Naive thymus-derived CD8-positive, alpha-beta T cell (primary cell): ENCODE measurements at regions not wholly inside any gene's neighbourhood (a gene's known extent, or its start where the extent isn't known, plus 50 kb on each side); places are given as distances from the start of the nearest gene placed in this dataset.

Source experiments
- ATAC-seq, 2 donors: fragments of 150-1000 bp; cut with Tn5 transposase in 1 of 2; sonication (Bioruptor Pico), chemical (Tn5 transposase) in 1 of 2; 1 replicate in 1 of 2; 2 replicates in 1 of 2; pipeline ENCODE4 v1.10.0; 2021; ENCODE audit warnings: mild to moderate bottlenecking in 2 of 2, moderate library complexity in 2 of 2
- POLR2A ChIA-PET: fragments of 350-600 bp; sonication (Branson Sonifier 250); formaldehyde crosslinking; loops from one replicate; lab custom pipeline; 2021; ENCODE audit warnings: antibody characterized with exemption; lab: Charles Lee
- DNase-seq, 10 donors: peaks; one replicate each; pipeline versions ENCODE4 v3.0.0 to v3.0.0-alpha.2; 2020 to 2022
- H3K27ac Mint-ChIP-seq, 10 donors: one replicate each; pipeline ENCODE4 v1.8.0; 2020 to 2022; ENCODE audit warnings: mild to moderate bottlenecking in 10 of 10, mixed read lengths in 10 of 10, moderate library complexity in 4 of 10, inconsistent platforms in 1 of 10
- H3K27me3 Mint-ChIP-seq, 5 donors: one replicate each; pipeline ENCODE4 v1.8.0; 2021 to 2022; ENCODE audit warnings: mixed read lengths in 5 of 5
- H3K36me3 Mint-ChIP-seq, 3 donors: one replicate each; pipeline ENCODE4 v1.8.0; 2020 to 2022; ENCODE audit warnings: mixed read lengths in 3 of 3, mild to moderate bottlenecking in 2 of 3, inconsistent platforms in 1 of 3
- H3K4me1 Mint-ChIP-seq, 4 donors: one replicate each; pipeline ENCODE4 v1.8.0; 2021 to 2022; ENCODE audit warnings: mixed read lengths in 4 of 4
- H3K4me3 Mint-ChIP-seq, 10 donors: one replicate each; pipeline ENCODE4 v1.8.0; 2020 to 2022; ENCODE audit warnings: mild to moderate bottlenecking in 10 of 10, mixed read lengths in 10 of 10, moderate library complexity in 6 of 10, inconsistent platforms in 1 of 10
- H3K9me3 Mint-ChIP-seq, 9 donors: one replicate each; pipeline ENCODE4 v1.8.0; 2020 to 2022; ENCODE audit warnings: mixed read lengths in 9 of 9, mild to moderate bottlenecking in 3 of 9, inconsistent platforms in 1 of 9, moderate library complexity in 1 of 9

DNA sequence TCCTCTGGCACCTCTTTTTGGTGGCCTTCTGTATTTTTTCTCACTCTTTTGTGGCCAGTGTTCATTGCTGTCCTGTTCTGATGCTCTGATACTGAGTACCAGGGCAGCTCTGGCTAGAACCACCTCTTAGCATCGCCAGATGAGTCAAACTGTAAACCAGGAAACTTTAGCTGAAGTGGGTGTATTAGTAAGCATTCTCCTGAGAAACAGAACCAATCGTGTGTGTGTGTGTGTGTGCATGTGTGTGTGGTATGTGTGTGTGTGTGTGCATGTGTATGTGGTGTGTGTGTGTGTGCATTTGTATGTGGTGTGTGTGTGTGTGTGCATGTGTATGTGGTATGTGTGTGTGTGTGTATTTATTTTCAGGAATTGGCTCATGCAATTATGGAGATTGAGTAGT is 166.3 kb upstream of the SKOR2 start:
- H3K4me1 Mint-ChIP-seq = peaks cover 0 to 3% (median 0%) of the 10 kb centered on the region in 4 donors
- peak overlapping the region in 1 of 10 donors; percentile 26 for H3K27ac Mint-ChIP-seq
- H3K36me3 Mint-ChIP-seq = no peaks in the 10 kb centered on the region
- no peaks in the 10 kb centered on the region for H3K9me3 Mint-ChIP-seq
- no peak overlapping the region for H3K4me3 Mint-ChIP-seq
- peaks cover 24 to 66% (median 32%) of the 10 kb centered on the region in 5 donors for H3K27me3 Mint-ChIP-seq
- POLR2A ChIA-PET = no interaction called here
- DNase-seq = no peak
- ATAC-seq = no peak

DNA sequence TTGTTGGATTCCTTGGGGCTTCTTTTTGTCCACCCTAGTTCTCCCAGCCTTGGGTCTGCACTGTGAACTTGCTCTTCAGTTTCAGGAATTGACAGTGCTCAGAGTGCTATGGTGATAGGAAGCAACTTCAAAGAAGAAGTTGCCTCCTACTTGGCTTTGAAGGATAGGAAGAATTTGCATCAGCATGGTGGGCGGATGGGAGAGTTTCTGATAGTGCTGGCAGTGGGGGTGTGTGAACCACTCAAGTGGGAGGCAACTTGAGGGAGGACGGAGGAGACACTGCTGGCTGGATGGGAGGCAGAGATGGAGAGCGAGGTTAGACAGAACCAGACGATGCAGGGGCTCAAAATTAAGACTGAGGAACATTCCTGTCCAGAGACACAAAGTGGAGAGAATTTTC is 164.4 kb upstream of the SKOR2 start:
- no peak for ATAC-seq
- peaks cover 0 to 3% (median 0%) of the 10 kb centered on the region in 4 donors for H3K4me1 Mint-ChIP-seq
- H3K27ac Mint-ChIP-seq = no peak overlapping the region
- no peak overlapping the region for H3K4me3 Mint-ChIP-seq
- no peak for DNase-seq
- H3K9me3 Mint-ChIP-seq = no peaks in the 10 kb centered on the region
- no peaks in the 10 kb centered on the region for H3K36me3 Mint-ChIP-seq
- POLR2A ChIA-PET = no interaction called here
- peaks cover 28 to 69% (median 33%) of the 10 kb centered on the region in 5 donors for H3K27me3 Mint-ChIP-seq

DNA sequence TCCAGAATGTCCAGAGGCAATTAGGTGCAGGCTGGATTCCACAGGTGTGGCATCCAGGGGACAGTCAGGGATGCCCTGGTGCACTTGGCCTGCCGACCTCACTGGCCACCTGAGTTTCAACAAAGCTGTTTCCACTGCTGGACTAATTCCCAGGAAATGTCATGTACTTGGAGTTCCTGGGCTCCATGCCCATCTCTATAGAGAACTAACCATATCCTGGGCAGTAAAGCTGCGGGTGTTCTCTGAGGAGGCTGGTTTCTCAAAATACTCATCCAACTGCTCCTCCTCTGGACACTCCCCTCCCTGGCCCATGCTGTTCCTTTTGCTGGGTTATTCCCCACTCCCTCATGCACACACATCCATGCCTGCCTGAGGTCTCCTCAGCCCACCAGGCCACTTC is 161.9 kb upstream of the SKOR2 start:
- POLR2A ChIA-PET = no interaction called here
- no peak for ATAC-seq
- no peak overlapping the region for H3K4me3 Mint-ChIP-seq
- H3K27me3 Mint-ChIP-seq = peaks cover 20 to 55% (median 26%) of the 10 kb centered on the region in 5 donors
- H3K4me1 Mint-ChIP-seq = no peaks in the 10 kb centered on the region
- H3K9me3 Mint-ChIP-seq = no peaks in the 10 kb centered on the region
- H3K27ac Mint-ChIP-seq = no peak overlapping the region
- DNase-seq = no peak
- no peaks in the 10 kb centered on the region for H3K36me3 Mint-ChIP-seq

DNA sequence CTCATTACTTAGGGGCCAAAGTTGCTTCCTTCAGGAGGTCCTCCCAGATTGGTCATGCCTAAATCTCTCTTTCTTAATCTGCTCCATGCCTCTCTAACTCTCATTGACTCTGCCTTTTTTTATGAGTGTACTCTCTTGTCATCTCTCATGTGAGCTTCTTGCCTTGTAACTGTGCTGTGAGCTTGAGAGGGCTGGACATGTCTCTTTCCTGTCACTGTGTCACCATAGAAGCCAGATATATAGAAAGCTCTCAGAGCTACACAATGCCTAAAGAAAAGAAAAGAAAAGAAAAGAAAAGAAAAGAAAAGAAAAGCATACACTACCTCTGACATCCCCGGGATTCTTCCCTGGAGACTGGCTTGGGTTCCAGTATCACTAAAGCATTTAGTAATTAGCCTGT is 161.5 kb upstream of the SKOR2 start:
- Mint-ChIP-seq H3K36me3 (no peaks in the 10 kb centered on the region), H3K27ac (no peak overlapping the region), H3K4me1 (no peaks in the 10 kb centered on the region), H3K4me3 (no peak overlapping the region), H3K9me3 (no peaks in the 10 kb centered on the region), H3K27me3 (peaks cover 19 to 52% (median 25%) of the 10 kb centered on the region in 5 donors)
- ATAC-seq = no peak
- DNase-seq = no peak
- POLR2A ChIA-PET = no interaction called here

DNA sequence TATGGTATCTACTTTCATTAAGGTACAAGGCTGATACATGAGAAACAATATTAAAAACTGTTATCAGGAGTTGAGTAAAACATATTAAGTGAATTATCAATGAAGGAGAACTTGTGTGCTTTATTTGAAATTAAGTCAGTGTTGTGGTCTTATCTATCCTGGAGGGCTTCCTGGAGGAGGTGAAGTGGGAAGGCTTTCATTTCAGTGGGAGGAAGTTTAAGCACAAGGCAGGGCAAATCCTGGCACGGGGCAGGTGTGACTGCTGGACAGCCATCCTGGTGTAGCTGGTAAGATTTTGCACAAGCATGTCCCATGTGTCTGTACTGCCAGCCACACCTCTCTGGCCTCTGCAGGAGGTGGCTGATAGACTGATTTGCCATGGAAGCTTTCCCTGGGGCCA is 159.7 kb upstream of the SKOR2 start:
- POLR2A ChIA-PET = no interaction called here
- Mint-ChIP-seq H3K27ac (no peak overlapping the region), H3K4me3 (no peak overlapping the region), H3K4me1 (no peaks in the 10 kb centered on the region), H3K36me3 (no peaks in the 10 kb centered on the region), H3K27me3 (peaks cover 14 to 37% (median 19%) of the 10 kb centered on the region in 5 donors), H3K9me3 (no peaks in the 10 kb centered on the region)
- ATAC-seq = no peak
- no peak for DNase-seq

DNA sequence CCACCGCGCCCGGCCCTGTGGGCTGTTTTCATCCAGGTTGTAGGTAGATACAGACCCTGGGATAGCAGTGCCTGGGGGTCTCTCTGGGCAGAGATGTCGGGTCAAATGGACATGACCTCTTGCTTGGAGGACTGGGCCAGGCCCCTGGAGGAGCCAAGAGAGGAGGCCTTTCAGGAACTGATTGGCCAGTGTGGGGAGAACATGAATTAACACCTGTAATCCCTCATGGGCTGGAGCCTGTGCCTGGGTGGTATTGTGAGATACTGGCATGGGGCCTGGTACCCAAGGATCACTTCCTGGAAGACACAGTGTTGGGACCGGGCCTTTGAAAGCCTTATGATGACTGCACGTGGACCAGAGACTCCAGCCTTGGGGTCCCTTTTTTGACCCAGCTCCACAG is 158.7 kb upstream of the SKOR2 start:
- Mint-ChIP-seq H3K36me3 (no peaks in the 10 kb centered on the region), H3K4me1 (no peaks in the 10 kb centered on the region), H3K27me3 (peaks cover 8 to 27% (median 16%) of the 10 kb centered on the region in 5 donors), H3K9me3 (no peaks in the 10 kb centered on the region), H3K4me3 (no peak overlapping the region), H3K27ac (peak overlapping the region in 1 of 10 donors; percentile 46)
- ATAC-seq (no peak), DNase-seq (no peak)
- POLR2A ChIA-PET = no interaction called here

DNA sequence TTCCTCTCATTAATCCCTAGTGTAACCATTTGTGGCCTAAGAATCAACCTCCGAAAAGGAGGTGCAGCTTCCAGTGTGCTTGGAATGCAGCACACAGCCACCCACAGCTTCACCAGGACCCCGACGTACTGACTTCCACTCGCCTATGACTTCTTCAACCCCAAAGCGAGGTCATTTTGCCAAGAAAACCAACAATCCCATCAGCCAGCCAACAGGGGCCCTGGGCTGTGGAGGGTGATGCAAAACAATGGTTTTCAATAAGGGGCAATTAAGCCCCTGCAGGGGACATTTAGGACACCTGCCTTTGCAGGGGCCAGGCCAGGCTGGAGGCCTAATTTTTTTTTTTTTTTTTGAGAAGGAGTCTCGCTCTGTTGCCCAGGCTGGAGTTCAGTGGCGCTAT is 158.1 kb upstream of the SKOR2 start:
- peaks cover 2 to 20% (median 16%) of the 10 kb centered on the region in 5 donors for H3K27me3 Mint-ChIP-seq
- no peaks in the 10 kb centered on the region for H3K4me1 Mint-ChIP-seq
- no peak overlapping the region for H3K4me3 Mint-ChIP-seq
- ATAC-seq (no peak), DNase-seq (no peak)
- H3K36me3 Mint-ChIP-seq = no peaks in the 10 kb centered on the region
- no peaks in the 10 kb centered on the region for H3K9me3 Mint-ChIP-seq
- no peak overlapping the region for H3K27ac Mint-ChIP-seq
- POLR2A ChIA-PET = no interaction called here

DNA sequence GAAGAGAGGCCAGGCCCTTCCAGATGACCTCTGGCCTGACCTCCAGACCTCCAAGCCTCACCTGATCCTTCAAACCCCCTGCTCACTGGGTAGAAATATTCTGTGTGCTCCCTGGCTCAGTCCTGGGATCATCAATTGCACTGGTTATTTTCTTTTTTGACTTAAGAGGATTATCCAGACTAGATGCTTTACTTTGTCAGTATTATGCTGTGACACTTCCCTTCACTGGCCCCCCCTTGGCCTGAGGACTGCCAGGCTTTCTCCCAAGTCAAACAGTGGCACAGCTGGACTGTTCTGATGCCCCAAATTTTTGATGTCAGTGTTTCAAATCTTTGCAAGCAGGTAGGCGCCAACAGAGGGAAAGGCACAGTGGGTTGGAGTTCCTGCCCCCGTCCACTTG is 156.3 kb upstream of the SKOR2 start:
- Mint-ChIP-seq H3K27ac (no peak overlapping the region), H3K36me3 (no peaks in the 10 kb centered on the region), H3K4me1 (peaks cover 0 to 3% (median 0%) of the 10 kb centered on the region in 4 donors), H3K4me3 (no peak overlapping the region), H3K27me3 (peaks cover 0 to 13% (median 4%) of the 10 kb centered on the region in 5 donors), H3K9me3 (no peaks in the 10 kb centered on the region)
- POLR2A ChIA-PET = no interaction called here
- no peak for ATAC-seq
- DNase-seq = no peak

DNA sequence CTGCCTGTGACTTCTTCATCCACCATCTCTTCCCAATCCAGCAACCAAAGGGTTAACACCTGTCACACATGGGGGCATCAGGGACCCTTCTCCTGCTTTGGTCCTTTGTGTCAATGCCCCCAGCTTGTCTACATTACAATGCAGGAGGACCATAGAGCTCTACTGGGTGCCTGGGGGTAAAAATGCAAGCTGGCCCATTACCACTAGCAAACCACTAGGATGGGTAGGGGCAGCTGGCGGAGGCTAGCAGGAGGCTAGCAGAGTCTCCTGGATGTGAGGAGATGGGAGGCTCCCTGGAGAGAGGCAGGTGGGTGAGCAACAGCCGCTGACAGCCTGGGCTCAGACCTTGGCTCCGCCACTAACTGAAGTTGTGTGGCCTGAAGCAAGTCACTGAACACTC is 153.4 kb upstream of the SKOR2 start:
- H3K27ac Mint-ChIP-seq = no peak overlapping the region
- DNase-seq (no peak), ATAC-seq (no peak)
- peaks cover 0 to 3% (median 0%) of the 10 kb centered on the region in 4 donors for H3K4me1 Mint-ChIP-seq
- H3K27me3 Mint-ChIP-seq = peaks cover 0 to 11% (median 2%) of the 10 kb centered on the region in 5 donors
- H3K36me3 Mint-ChIP-seq = no peaks in the 10 kb centered on the region
- POLR2A ChIA-PET = no interaction called here
- no peaks in the 10 kb centered on the region for H3K9me3 Mint-ChIP-seq
- H3K4me3 Mint-ChIP-seq = no peak overlapping the region

DNA sequence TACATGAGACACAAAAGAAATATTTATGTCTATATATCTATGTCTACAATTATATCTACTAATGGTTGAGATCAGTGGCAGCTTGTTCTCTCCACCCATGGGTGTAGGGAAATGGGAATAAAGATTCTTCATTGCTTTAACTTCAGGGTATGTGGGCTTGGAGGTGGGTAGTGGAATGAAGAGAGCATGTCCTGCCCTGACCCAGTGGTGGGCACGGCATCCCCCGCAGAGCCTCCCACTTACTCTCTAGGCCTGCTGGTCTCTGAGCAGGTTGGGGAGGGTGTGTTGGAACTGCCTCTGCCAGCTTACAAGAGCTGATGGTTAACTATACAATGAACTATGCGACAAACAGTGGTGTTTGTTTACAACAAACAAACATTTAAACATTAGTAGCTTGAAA is 152.5 kb upstream of the SKOR2 start:
- Mint-ChIP-seq H3K27me3 (peaks cover 0 to 11% (median 2%) of the 10 kb centered on the region in 5 donors), H3K4me1 (peaks cover 0 to 3% (median 0%) of the 10 kb centered on the region in 4 donors), H3K27ac (no peak overlapping the region), H3K9me3 (no peaks in the 10 kb centered on the region), H3K36me3 (no peaks in the 10 kb centered on the region), H3K4me3 (no peak overlapping the region)
- ATAC-seq = no peak
- POLR2A ChIA-PET = no interaction called here
- no peak for DNase-seq

DNA sequence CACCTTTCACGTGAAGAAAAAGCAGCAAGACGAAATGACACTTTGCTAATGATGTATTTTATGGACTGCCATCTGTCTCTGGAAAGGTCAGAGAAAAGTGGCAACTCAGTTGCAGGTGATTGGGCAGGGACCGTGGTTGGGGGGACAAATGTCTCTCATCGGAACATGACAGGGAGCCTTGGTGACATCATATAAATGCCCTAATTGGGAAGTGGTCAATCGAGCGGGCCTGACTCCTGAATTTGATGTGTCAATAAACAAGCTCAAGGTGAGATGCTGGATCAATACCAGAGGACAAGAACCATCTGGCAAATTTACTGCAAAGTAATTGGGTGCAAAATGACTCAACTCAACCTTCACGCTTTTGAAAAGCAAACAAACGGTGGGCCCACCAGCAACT is 151.9 kb upstream of the SKOR2 start:
- DNase-seq = no peak
- H3K9me3 Mint-ChIP-seq = peaks cover 0 to 2% (median 0%) of the 10 kb centered on the region in 9 donors
- no peaks in the 10 kb centered on the region for H3K36me3 Mint-ChIP-seq
- no peak overlapping the region for H3K27ac Mint-ChIP-seq
- no peak overlapping the region for H3K4me3 Mint-ChIP-seq
- POLR2A ChIA-PET = no interaction called here
- H3K27me3 Mint-ChIP-seq = peaks cover 0 to 11% (median 2%) of the 10 kb centered on the region in 5 donors
- ATAC-seq = no peak
- H3K4me1 Mint-ChIP-seq = peaks cover 0 to 3% (median 0%) of the 10 kb centered on the region in 4 donors

DNA sequence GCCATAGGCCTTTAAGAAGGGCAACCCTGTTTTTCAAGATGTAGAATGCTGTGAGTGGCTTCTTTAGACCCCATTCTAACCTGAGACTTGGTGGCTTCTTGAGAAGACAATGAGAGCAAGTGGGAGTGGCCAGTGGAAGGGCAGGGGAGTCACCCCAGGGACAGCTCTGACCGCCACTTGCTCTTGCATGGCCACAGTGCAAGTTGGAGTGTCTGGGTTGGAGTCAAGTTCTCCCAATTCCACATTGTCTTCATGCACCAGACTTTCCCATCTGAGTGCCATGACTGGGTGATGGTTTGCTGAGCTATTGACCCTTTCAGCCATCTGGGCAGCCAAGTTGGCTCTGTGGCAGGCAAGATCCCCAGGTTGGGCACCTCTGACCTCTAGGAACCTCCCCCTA is 148.0 kb upstream of the SKOR2 start:
- H3K36me3 Mint-ChIP-seq = no peaks in the 10 kb centered on the region
- peaks cover 0 to 32% (median 2%) of the 10 kb centered on the region in 5 donors for H3K27me3 Mint-ChIP-seq
- no peak overlapping the region for H3K4me3 Mint-ChIP-seq
- H3K9me3 Mint-ChIP-seq = peaks cover 0 to 12% (median 4%) of the 10 kb centered on the region in 9 donors
- DNase-seq = no peak
- POLR2A ChIA-PET = no interaction called here
- H3K27ac Mint-ChIP-seq = no peak overlapping the region
- ATAC-seq = no peak
- peaks cover 0 to 3% (median 0%) of the 10 kb centered on the region in 4 donors for H3K4me1 Mint-ChIP-seq

DNA sequence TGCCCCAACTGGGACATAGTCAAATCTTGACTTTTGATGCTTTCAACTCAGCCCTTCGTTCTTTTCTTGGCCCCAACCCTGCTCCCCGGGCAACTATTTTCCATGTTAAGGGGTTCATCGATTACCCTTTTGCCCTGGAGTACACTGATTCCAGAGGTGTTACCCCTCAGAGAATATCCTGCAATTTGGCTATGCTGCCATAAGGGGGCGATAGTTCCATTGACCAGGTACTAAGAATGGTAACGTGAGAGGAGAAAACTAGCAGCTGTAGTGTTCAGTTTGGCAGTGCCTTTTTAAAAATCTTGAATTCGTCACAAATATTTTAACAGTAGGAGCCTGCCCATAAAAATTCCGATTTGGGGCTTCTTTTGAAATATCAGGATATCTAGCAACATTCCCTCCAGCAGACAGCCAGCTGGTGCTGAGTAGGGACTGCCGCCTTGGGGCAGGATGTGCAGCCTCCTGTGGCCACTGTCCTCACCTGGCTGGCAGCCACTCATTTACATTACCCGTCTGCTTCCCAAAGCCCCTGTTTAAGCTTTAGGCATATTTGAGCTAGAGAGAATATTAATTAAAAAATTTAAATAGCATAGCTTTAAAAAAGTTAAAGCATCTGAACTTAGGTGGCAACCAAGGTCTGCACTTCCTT is 146.3 kb upstream of the SKOR2 start:
- H3K27ac Mint-ChIP-seq = no peak overlapping the region
- no peak for ATAC-seq
- DNase-seq = no peak
- POLR2A ChIA-PET = no interaction called here
- peaks cover 0 to 28% (median 2%) of the 10 kb centered on the region in 5 donors for H3K27me3 Mint-ChIP-seq
- no peak overlapping the region for H3K4me3 Mint-ChIP-seq
- peaks cover 0 to under 1% (median 0%) of the 10 kb centered on the region in 4 donors for H3K4me1 Mint-ChIP-seq
- H3K9me3 Mint-ChIP-seq = peaks cover 0 to 12% (median 4%) of the 10 kb centered on the region in 9 donors
- no peaks in the 10 kb centered on the region for H3K36me3 Mint-ChIP-seq

DNA sequence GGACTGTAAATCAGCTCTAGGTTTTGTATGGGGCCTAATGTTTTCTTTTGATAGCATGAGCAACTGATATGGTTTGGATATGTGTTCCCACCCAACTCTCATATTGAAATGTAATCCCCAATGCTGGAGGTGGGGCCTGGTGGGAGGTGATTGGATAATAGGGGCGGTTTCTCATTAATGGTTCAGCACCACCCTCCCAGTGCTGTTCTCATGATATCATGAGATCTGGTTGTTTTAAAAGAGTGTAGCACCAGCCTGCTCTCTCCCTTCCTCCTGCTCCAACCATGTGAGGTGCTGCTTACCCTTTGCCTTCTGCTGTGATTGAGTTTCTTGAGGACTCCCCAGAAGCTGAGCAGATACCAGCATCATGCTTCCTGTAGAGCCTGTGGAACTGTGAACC is 140.2 kb upstream of the SKOR2 start:
- no peak overlapping the region for H3K27ac Mint-ChIP-seq
- ATAC-seq (no peak), DNase-seq (no peak)
- peaks cover 0 to 7% (median 0%) of the 10 kb centered on the region in 9 donors for H3K9me3 Mint-ChIP-seq
- POLR2A ChIA-PET = no interaction called here
- no peaks in the 10 kb centered on the region for H3K4me1 Mint-ChIP-seq
- peaks cover 4 to 54% (median 13%) of the 10 kb centered on the region in 5 donors for H3K27me3 Mint-ChIP-seq
- H3K4me3 Mint-ChIP-seq = no peak overlapping the region
- H3K36me3 Mint-ChIP-seq = no peaks in the 10 kb centered on the region
